NCI-H510A (cell line): ENCODE measurements at regions not wholly inside any gene's neighbourhood (a gene's known extent, or its start where the extent isn't known, plus 50 kb on each side); places are given as distances from the start of the nearest gene placed in this dataset.
A peak's percentile ranks its signal among the peaks of the same experiment; 100 is the strongest.

Experiments
- DNase-seq: peaks from one replicate; lab custom pipeline; 2025; lab: John Stamatoyannopoulos, UW

- no peak for DNase-seq
Observed at GRCh38 chr6:53974941-53975340, 136.3 kb upstream of the MLIP start.

- DNase-seq = no peak
Observed at GRCh38 chr6:53975941-53976615, 135.2 kb upstream of the MLIP start.

GRCh38 chr6:53977551-53977950 is 133.7 kb upstream of the MLIP start:
- DNase-seq = no peak

GRCh38 chr6:53979468-53980067 is 131.7 kb upstream of the MLIP start:
- peak; percentile 8 for DNase-seq

- no peak for DNase-seq
Observed at GRCh38 chr6:53982366-53983050, 128.7 kb upstream of the MLIP start.

GRCh38 chr6:53983301-53983700 is 127.9 kb upstream of the MLIP start:
- no peak for DNase-seq

- DNase-seq = no peak
Observed at GRCh38 chr6:53984163-53984562, 127.1 kb upstream of the MLIP start.

GRCh38 chr6:53984581-53984980 is 126.7 kb upstream of the MLIP start:
- no peak for DNase-seq

GRCh38 chr6:53985366-53985765 is 125.9 kb upstream of the MLIP start:
- no peak for DNase-seq

- DNase-seq = peak; percentile 46
Observed at GRCh38 chr6:53986165-53986720, 125.0 kb upstream of the MLIP start.

- DNase-seq = no peak
Observed at GRCh38 chr6:53986721-53987521, 124.3 kb upstream of the MLIP start.

GRCh38 chr6:53987522-53987888 is 123.7 kb upstream of the MLIP start:
- no peak for DNase-seq

- DNase-seq = no peak
Observed at GRCh38 chr6:53989504-53989903, 121.7 kb upstream of the MLIP start.

GRCh38 chr6:53992522-53992921 is 118.7 kb upstream of the MLIP start:
- no peak for DNase-seq

- no peak for DNase-seq
Observed at GRCh38 chr6:53994201-53994600, 117.0 kb upstream of the MLIP start.

- DNase-seq = no peak
Observed at GRCh38 chr6:53995935-53996334, 115.3 kb upstream of the MLIP start.

- DNase-seq = no peak
Observed at GRCh38 chr6:53998303-53998702, 112.9 kb upstream of the MLIP start.

- DNase-seq = no peak
Observed at GRCh38 chr6:53999088-53999755, 112.0 kb upstream of the MLIP start.

GRCh38 chr6:54002116-54002515 is 109.1 kb upstream of the MLIP start:
- no peak for DNase-seq

- DNase-seq = no peak
Observed at GRCh38 chr6:54003316-54003715, 107.9 kb upstream of the MLIP start.

GRCh38 chr6:54008589-54008988 is 102.7 kb upstream of the MLIP start:
- DNase-seq = no peak
